ENCODE measurements at regions not wholly inside any gene's neighbourhood (a gene's known extent, or its start where the extent isn't known, plus 50 kb on each side); places are given as distances from the start of the nearest gene placed in this dataset.
"Not testable (repeated sequence)": the region's sequence is repeated elsewhere in the genome, so short reads cannot be mapped to it uniquely, and the experiment has no call there.

- FAIRE-seq = not testable (repeated sequence)
Observed at GRCh38 chr5:134471858-134472449, 53.5 kb upstream of the JADE2 start.

- no peak for FAIRE-seq
Observed at GRCh38 chr5:134468921-134469400, 56.5 kb upstream of the JADE2 start.

- FAIRE-seq = no peak
Observed at GRCh38 chr5:134467231-134467630, 55.5 kb upstream of the CDKN2AIPNL start.

- FAIRE-seq = peak; percentile 27
Observed at GRCh38 chr5:134466241-134467069, 54.8 kb upstream of the CDKN2AIPNL start.

GRCh38 chr5:134465816-134466240, 54.1 kb upstream of the CDKN2AIPNL start:
- FAIRE-seq = peak; percentile 86

GRCh38 chr5:134464988-134465815, 53.5 kb upstream of the CDKN2AIPNL start:
- no peak for FAIRE-seq

- FAIRE-seq = no peak
Observed at GRCh38 chr5:134463991-134464760, 52.5 kb upstream of the CDKN2AIPNL start.

- no peak for FAIRE-seq
Observed at GRCh38 chr5:134463176-134463720, 51.6 kb upstream of the CDKN2AIPNL start.

GRCh38 chr5:134462761-134463160, 51.1 kb upstream of the CDKN2AIPNL start:
- no peak for FAIRE-seq

GRCh38 chr5:134462047-134462575, 50.4 kb upstream of the CDKN2AIPNL start:
- no peak for FAIRE-seq
